ENCODE measurements at regions not wholly inside any gene's neighbourhood (a gene's known extent, or its start where the extent isn't known, plus 50 kb on each side); places are given as distances from the start of the nearest gene placed in this dataset.
"Not testable (repeated sequence)": the region's sequence is repeated elsewhere in the genome, so short reads cannot be mapped to it uniquely, and the experiment has no call there.

GRCh38 chr4:118631321-118632050 lies 53.7 kb upstream of the METTL14 start:
- TF ChIP-seq, protein P1, sequence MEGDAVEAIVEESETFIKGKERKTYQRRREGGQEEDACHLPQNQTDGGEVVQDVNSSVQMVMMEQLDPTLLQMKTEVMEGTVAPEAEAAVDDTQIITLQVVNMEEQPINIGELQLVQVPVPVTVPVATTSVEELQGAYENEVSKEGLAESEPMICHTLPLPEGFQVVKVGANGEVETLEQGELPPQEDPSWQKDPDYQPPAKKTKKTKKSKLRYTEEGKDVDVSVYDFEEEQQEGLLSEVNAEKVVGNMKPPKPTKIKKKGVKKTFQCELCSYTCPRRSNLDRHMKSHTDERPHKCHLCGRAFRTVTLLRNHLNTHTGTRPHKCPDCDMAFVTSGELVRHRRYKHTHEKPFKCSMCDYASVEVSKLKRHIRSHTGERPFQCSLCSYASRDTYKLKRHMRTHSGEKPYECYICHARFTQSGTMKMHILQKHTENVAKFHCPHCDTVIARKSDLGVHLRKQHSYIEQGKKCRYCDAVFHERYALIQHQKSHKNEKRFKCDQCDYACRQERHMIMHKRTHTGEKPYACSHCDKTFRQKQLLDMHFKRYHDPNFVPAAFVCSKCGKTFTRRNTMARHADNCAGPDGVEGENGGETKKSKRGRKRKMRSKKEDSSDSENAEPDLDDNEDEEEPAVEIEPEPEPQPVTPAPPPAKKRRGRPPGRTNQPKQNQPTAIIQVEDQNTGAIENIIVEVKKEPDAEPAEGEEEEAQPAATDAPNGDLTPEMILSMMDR (IDR thresholded peaks at IDR 0.05; ENCODE audit: low read length) = not testable (repeated sequence)
- not testable (repeated sequence) for TF ChIP-seq EZH2 (optimal IDR thresholded peaks at IDR 0.05; ENCODE audit: low read depth, low read length)
